ENCODE measurements at regions not wholly inside any gene's neighbourhood (a gene's known extent, or its start where the extent isn't known, plus 50 kb on each side); places are given as distances from the start of the nearest gene placed in this dataset.

DNA sequence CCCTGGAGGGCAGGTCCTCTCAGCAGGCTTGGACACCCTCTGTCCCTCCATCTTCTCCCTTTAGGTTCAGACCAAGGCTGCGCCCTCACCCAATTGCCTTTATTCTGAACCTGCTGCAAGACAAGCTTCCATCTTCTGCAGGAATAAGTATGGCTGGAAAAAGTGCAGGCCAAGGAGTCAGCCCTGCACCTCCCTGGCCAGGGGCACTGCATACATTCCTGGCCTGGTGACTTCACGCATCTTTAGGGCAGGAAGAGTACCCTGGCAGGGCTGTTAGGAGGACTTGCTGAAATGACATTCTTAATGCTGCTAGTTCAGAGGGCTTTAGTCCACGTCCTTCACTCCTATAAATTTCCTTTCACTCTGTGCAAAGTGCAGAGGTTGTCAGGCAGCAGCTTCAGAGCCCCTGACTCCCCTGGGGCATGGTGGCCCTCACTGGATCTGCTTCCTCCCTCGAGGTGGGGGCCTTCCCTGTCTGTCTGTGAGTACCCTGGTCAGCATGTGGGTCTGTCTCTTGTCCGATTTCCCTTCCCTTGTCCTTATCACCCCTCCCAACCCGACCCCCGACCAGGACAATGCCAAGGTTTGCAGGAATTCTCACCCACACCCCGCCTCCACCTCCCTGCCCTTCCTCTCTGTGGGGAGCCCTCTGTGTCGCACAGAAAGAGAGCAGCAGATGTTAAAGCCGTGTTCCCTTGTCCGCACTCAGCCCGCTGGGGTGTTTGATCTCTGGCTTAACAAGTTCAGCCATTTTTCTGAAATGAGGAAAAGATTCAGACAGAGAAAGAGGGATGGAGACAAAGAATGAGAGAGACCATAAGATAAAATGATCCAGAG lies 124.5 kb upstream of the SYT13 start:
- TF ChIP-seq, protein P1, sequence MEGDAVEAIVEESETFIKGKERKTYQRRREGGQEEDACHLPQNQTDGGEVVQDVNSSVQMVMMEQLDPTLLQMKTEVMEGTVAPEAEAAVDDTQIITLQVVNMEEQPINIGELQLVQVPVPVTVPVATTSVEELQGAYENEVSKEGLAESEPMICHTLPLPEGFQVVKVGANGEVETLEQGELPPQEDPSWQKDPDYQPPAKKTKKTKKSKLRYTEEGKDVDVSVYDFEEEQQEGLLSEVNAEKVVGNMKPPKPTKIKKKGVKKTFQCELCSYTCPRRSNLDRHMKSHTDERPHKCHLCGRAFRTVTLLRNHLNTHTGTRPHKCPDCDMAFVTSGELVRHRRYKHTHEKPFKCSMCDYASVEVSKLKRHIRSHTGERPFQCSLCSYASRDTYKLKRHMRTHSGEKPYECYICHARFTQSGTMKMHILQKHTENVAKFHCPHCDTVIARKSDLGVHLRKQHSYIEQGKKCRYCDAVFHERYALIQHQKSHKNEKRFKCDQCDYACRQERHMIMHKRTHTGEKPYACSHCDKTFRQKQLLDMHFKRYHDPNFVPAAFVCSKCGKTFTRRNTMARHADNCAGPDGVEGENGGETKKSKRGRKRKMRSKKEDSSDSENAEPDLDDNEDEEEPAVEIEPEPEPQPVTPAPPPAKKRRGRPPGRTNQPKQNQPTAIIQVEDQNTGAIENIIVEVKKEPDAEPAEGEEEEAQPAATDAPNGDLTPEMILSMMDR (IDR thresholded peaks at IDR 0.05): no peak
- TF ChIP-seq POLR2AphosphoS5 (IDR thresholded peaks at IDR 0.05) (no peak), POLR2A (IDR thresholded peaks at IDR 0.05) (no peak), EP300 (IDR thresholded peaks at IDR 0.05; ENCODE audit: low read depth) (no peak)
